NCI-H2196 (cell line): ENCODE measurements at regions not wholly inside any gene's neighbourhood (a gene's known extent, or its start where the extent isn't known, plus 50 kb on each side); places are given as distances from the start of the nearest gene placed in this dataset.
"Not testable (repeated sequence)": the region's sequence is repeated elsewhere in the genome, so short reads cannot be mapped to it uniquely, and the experiment has no call there.

ENCODE experiments used
- DNase-seq: peaks from one replicate; lab custom pipeline; 2025; ENCODE audit not compliant: unreplicated experiment; lab: John Stamatoyannopoulos, UW

- DNase-seq: no peak
These were observed 1412.6 kb downstream of the ZPLD1 start for GRCh38 chr3:103847081-103848062.

GRCh38 chr3:103851793-103852192 is 1417.0 kb downstream of the ZPLD1 start:
- DNase-seq: no peak

- no peak for DNase-seq
These were observed 1427.6 kb downstream of the ZPLD1 start for GRCh38 chr3:103862415-103862814.

- DNase-seq: no peak
These were observed 1428.6 kb downstream of the ZPLD1 start for GRCh38 chr3:103863381-103863780.

GRCh38 chr3:103866113-103866512 is 1431.3 kb downstream of the ZPLD1 start:
- no peak for DNase-seq

GRCh38 chr3:103873021-103873420 is 1438.2 kb downstream of the ZPLD1 start:
- DNase-seq: no peak

GRCh38 chr3:103873897-103874545 is 1439.2 kb downstream of the ZPLD1 start:
- DNase-seq: no peak

- not testable (repeated sequence) for DNase-seq
These were observed 1447.0 kb downstream of the ZPLD1 start for GRCh38 chr3:103881809-103882208.

GRCh38 chr3:103889675-103890074 is 1454.9 kb downstream of the ZPLD1 start:
- DNase-seq: no peak

- no peak for DNase-seq
These were observed 1459.5 kb downstream of the ZPLD1 start for GRCh38 chr3:103894162-103894822.

GRCh38 chr3:103899328-103899727 is 1464.5 kb downstream of the ZPLD1 start:
- DNase-seq: no peak

- no peak for DNase-seq
These were observed 1461.7 kb upstream of the ALCAM start for GRCh38 chr3:103904991-103905390.

GRCh38 chr3:103906304-103906703 is 1460.4 kb upstream of the ALCAM start:
- DNase-seq: no peak

- no peak for DNase-seq
These were observed 1459.9 kb upstream of the ALCAM start for GRCh38 chr3:103906808-103907207.

GRCh38 chr3:103907567-103907966 is 1459.1 kb upstream of the ALCAM start:
- no peak for DNase-seq

- DNase-seq: no peak
These were observed 1457.3 kb upstream of the ALCAM start for GRCh38 chr3:103909395-103909794.

GRCh38 chr3:103918336-103918735 is 1448.4 kb upstream of the ALCAM start:
- DNase-seq: no peak

- no peak for DNase-seq
These were observed 1447.4 kb upstream of the ALCAM start for GRCh38 chr3:103919327-103919726.

GRCh38 chr3:103923907-103924306 is 1442.8 kb upstream of the ALCAM start:
- DNase-seq: no peak

- no peak for DNase-seq
These were observed 1442.2 kb upstream of the ALCAM start for GRCh38 chr3:103924544-103924943.

- no peak for DNase-seq
These were observed 1439.8 kb upstream of the ALCAM start for GRCh38 chr3:103926936-103927335.

GRCh38 chr3:103927896-103928295 is 1438.8 kb upstream of the ALCAM start:
- no peak for DNase-seq
